H9 (cell line): ENCODE measurements at regions not wholly inside any gene's neighbourhood (a gene's known extent, or its start where the extent isn't known, plus 50 kb on each side); places are given as distances from the start of the nearest gene placed in this dataset.

Experiments
- DNase-seq: peaks from one replicate; pipeline ENCODE4 v3.0.0-alpha.2; 2017
- H2AFZ ChIP-seq: one replicate; pipeline ENCODE4 v1.6.1; 2013; ENCODE audit warnings: mild to moderate bottlenecking, low read length, control low read depth, moderate library complexity
- H2AK5ac ChIP-seq: 2 replicates; pipeline ENCODE4 v1.6.1; 2013; ENCODE audit warnings: low read length, control low read depth, mixed read lengths; ENCODE audit not compliant: insufficient read length
- H2BK120ac ChIP-seq: one replicate; pipeline ENCODE4 v1.6.1; 2013; ENCODE audit warnings: low read depth, mild to moderate bottlenecking, low read length, control low read depth, inconsistent platforms; ENCODE audit not compliant: poor library complexity, severe bottlenecking
- H2BK12ac ChIP-seq: 2 replicates; pipeline ENCODE4 v1.6.1; 2013; ENCODE audit warnings: low read length, control low read depth, mixed read lengths, low read depth; ENCODE audit not compliant: insufficient read length
- H2BK15ac ChIP-seq: 2 replicates; pipeline ENCODE4 v1.6.1; 2013; ENCODE audit warnings: low read depth, low read length, control low read depth
- H2BK20ac ChIP-seq: one replicate; pipeline ENCODE4 v1.6.1; 2013; ENCODE audit warnings: low read depth, mild to moderate bottlenecking, low read length, control low read depth, inconsistent platforms; ENCODE audit not compliant: poor library complexity, severe bottlenecking
- H2BK5ac ChIP-seq: 2 replicates; pipeline ENCODE4 v1.6.1; 2013; ENCODE audit warnings: low read length, control low read depth, mixed read lengths; ENCODE audit not compliant: insufficient read length
- H3K14ac ChIP-seq: 2 replicates; pipeline ENCODE4 v1.6.1; 2013; ENCODE audit warnings: low read length, control low read depth; ENCODE audit not compliant: insufficient read depth
- H3K18ac ChIP-seq: 2 replicates; pipeline ENCODE4 v1.6.1; 2013; ENCODE audit warnings: low read depth, mild to moderate bottlenecking, mixed read lengths, low read length, control low read depth; ENCODE audit not compliant: insufficient read length
- H3K23ac ChIP-seq: 2 replicates; pipeline ENCODE4 v1.6.1; 2013; ENCODE audit warnings: low read length, control low read depth, mixed read lengths, low read depth; ENCODE audit not compliant: insufficient read length
- H3K23me2 ChIP-seq: 2 replicates; pipeline ENCODE4 v1.6.1; 2013; ENCODE audit warnings: low read depth, mild to moderate bottlenecking, mixed read lengths, low read length, control low read depth; ENCODE audit not compliant: insufficient read length, poor library complexity, severe bottlenecking
- H3K27ac ChIP-seq: 2 replicates; pipeline ENCODE4 v1.5.1; 2013; ENCODE audit warnings: low read length, control low read depth, mixed read lengths, low read depth; ENCODE audit not compliant: insufficient read length
- H3K27me3 ChIP-seq: 2 replicates; pipeline ENCODE4 v1.6.1; 2013; ENCODE audit warnings: low read length, control low read depth, inconsistent platforms; ENCODE audit not compliant: insufficient read depth
- H3K4ac ChIP-seq: 2 replicates; pipeline ENCODE4 v1.6.1; 2013; ENCODE audit warnings: low read depth, mild to moderate bottlenecking, control low read depth, inconsistent platforms, low read length, moderate library complexity
- H3K4me1 ChIP-seq: 2 replicates; pipeline ENCODE4 v1.6.1; 2013; ENCODE audit warnings: low read length, control low read depth, inconsistent platforms; ENCODE audit not compliant: insufficient read depth
- H3K4me2 ChIP-seq: 2 replicates; pipeline ENCODE4 v1.6.1; 2013; ENCODE audit warnings: low read length, control low read depth, mixed read lengths; ENCODE audit not compliant: insufficient read length, insufficient read depth
- H3K56ac ChIP-seq: 2 replicates; pipeline ENCODE4 v1.6.1; 2013; ENCODE audit warnings: low read depth, mild to moderate bottlenecking, mixed read lengths, low read length, control low read depth; ENCODE audit not compliant: insufficient read length
- H3K79me1 ChIP-seq: 2 replicates; pipeline ENCODE4 v1.6.1; 2013; ENCODE audit warnings: low read depth, mild to moderate bottlenecking, moderate library complexity, low read length, control low read depth, inconsistent platforms; ENCODE audit not compliant: insufficient read depth, poor library complexity, severe bottlenecking
- H3K79me2 ChIP-seq: 2 replicates; pipeline ENCODE4 v1.6.1; 2013; ENCODE audit warnings: low read length, control low read depth, inconsistent platforms; ENCODE audit not compliant: insufficient read depth
- H3K9ac ChIP-seq: 2 replicates; pipeline ENCODE4 v1.6.1; 2013; ENCODE audit warnings: low read length, control low read depth, mixed read lengths; ENCODE audit not compliant: insufficient read length; ENCODE audit errors: extremely low read depth
- H3K9me3 ChIP-seq: one replicate; pipeline ENCODE4 v1.6.1; 2013; ENCODE audit warnings: low read depth, low read length, inconsistent platforms; ENCODE audit not compliant: control insufficient read depth
- H3T11ph ChIP-seq: one replicate; pipeline ENCODE4 v1.6.1; 2013; ENCODE audit warnings: mild to moderate bottlenecking, low read length, control low read depth, inconsistent platforms
- H4K20me1 ChIP-seq: one replicate; pipeline ENCODE4 v1.6.1; 2013; ENCODE audit not compliant: control insufficient read depth, insufficient read length, insufficient read depth
- H4K5ac ChIP-seq: 2 replicates; pipeline ENCODE4 v1.6.1; 2013; ENCODE audit warnings: low read depth, mild to moderate bottlenecking, mixed read lengths, low read length, control low read depth; ENCODE audit not compliant: insufficient read length
- H4K8ac ChIP-seq: replicated peaks from 2 replicates; pipeline ENCODE4 v1.6.1; 2013; ENCODE audit warnings: low read length, control low read depth, mixed read lengths, low read depth; ENCODE audit not compliant: insufficient read length
- H4K91ac ChIP-seq: 2 replicates; pipeline ENCODE4 v1.6.1; 2013; ENCODE audit warnings: low read depth, mild to moderate bottlenecking, moderate library complexity, mixed read lengths, low read length, control low read depth; ENCODE audit not compliant: insufficient read length
- H3K27ac Mint-ChIP-seq, 3 experiments: 2 replicates in 2 of 3; 3 replicates in 1 of 3; pipeline ENCODE4 v1.8.0; 2020 to 2021; ENCODE audit warnings: mixed read lengths in 3 of 3, mild to moderate bottlenecking in 1 of 3, moderate library complexity in 1 of 3
- H3K27me3 Mint-ChIP-seq: 2 replicates; pipeline ENCODE4 v1.8.0; 2021; ENCODE audit warnings: low read depth, mild to moderate bottlenecking, moderate library complexity, mixed read lengths
- H3K36me3 Mint-ChIP-seq, 3 experiments: 2 replicates in 2 of 3; 3 replicates in 1 of 3; pipeline ENCODE4 v1.8.0; 2020 to 2021; ENCODE audit warnings: low read depth in 3 of 3, mixed read lengths in 3 of 3; ENCODE audit not compliant: insufficient read depth in 1 of 3
- H3K4me1 Mint-ChIP-seq, 2 experiments: 2 replicates each; pipeline ENCODE4 v1.8.0; 2020; ENCODE audit warnings: mixed read lengths in 2 of 2
- H3K4me3 Mint-ChIP-seq, 2 experiments: 2 replicates in 1 of 2; 3 replicates in 1 of 2; pipeline ENCODE4 v1.8.0; 2020 to 2021; ENCODE audit warnings: mild to moderate bottlenecking in 2 of 2, mixed read lengths in 2 of 2, moderate library complexity in 1 of 2
- H3K9me3 Mint-ChIP-seq, 2 experiments: 2 replicates in 1 of 2; 3 replicates in 1 of 2; pipeline ENCODE4 v1.8.0; 2020; ENCODE audit warnings: mild to moderate bottlenecking in 2 of 2, mixed read lengths in 2 of 2, moderate library complexity in 1 of 2
- WGBS: extraction: QIAGEN DNeasy Blood & Tissue Kit; methylation state at CpG from one replicate; pipeline ENCODE4 v1.1.7; 2013; ENCODE audit warnings: missing lambda C conversion rate, low lambda C conversion rate, mixed read lengths; ENCODE audit not compliant: insufficient read length; ENCODE audit errors: extremely low coverage; 5-methylcytosine and 5-hydroxymethylcytosine counted together
- TF ChIP-seq, protein P1 (sequence below): fragments of 200-600 bp; sonication (generic); conservative IDR thresholded peaks from 3 replicates; pipeline ENCODE4 v1.8.0; 2021; ENCODE audit warnings: antibody characterized with exemption, mild to moderate bottlenecking

DNA sequence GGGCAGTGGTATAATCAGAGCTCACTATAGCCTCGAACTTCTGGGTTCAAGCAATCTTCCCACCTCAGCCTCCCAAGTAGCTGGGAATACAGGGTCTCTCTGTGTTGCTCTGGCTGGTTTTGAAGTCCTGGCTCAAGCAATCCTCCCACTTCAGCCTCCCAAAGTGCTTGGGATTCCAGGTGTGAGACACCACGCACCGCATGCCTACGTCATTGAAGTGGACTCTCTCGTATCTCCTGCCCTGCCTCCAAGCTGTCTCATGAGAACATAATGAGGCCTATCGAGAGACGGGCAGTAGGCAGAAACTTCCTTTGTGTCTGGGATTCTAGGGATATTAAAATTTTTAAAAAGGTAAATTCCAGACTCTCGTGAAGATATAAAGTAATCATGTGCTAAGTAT is 65.0 kb upstream of the NLGN4X start:
- Histone ChIP-seq H3K79me2 (no peaks in the 10 kb centered on the region), H3K23me2 (no peaks in the 10 kb centered on the region), H3T11ph (no peak overlapping the region), H3K9me3 (no peaks in the 10 kb centered on the region), H2AK5ac (no peak overlapping the region), H2BK12ac (no peak overlapping the region), H3K14ac (no peak overlapping the region), H2BK5ac (no peak overlapping the region), H4K91ac (no peak overlapping the region), H3K27me3 (no peaks in the 10 kb centered on the region), H3K27ac (no peak overlapping the region), H4K20me1 (no peaks in the 10 kb centered on the region), H2BK20ac (no peak overlapping the region), H3K56ac (no peak overlapping the region), H3K4ac (no peak overlapping the region), H3K9ac (no peak overlapping the region), H2BK120ac (no peak overlapping the region), H3K4me1 (no peaks in the 10 kb centered on the region), H3K79me1 (no peaks in the 10 kb centered on the region), H3K23ac (no peak overlapping the region), H4K5ac (no peak overlapping the region), H3K18ac (no peak overlapping the region), H2BK15ac (no peak overlapping the region), H3K4me2 (no peak overlapping the region), H2AFZ (no peak overlapping the region), H4K8ac (no peak overlapping the region)
- no peak for DNase-seq
- H3K36me3 Mint-ChIP-seq: peaks cover 0 to 4% (median 0%) of the 10 kb centered on the region in 3 experiments; a peak in 1 of 7 replicates
- peaks cover 8 to 9% of the 10 kb centered on the region in 2 experiments for H3K4me1 Mint-ChIP-seq
- no CpG with 5 or more reads among the region's 8 CpGs for WGBS
- H3K9me3 Mint-ChIP-seq: peaks cover 0 to 2% of the 10 kb centered on the region in 2 experiments; a peak in 2 of 5 replicates
- H3K27ac Mint-ChIP-seq: no peak overlapping the region
- TF ChIP-seq, protein P1, sequence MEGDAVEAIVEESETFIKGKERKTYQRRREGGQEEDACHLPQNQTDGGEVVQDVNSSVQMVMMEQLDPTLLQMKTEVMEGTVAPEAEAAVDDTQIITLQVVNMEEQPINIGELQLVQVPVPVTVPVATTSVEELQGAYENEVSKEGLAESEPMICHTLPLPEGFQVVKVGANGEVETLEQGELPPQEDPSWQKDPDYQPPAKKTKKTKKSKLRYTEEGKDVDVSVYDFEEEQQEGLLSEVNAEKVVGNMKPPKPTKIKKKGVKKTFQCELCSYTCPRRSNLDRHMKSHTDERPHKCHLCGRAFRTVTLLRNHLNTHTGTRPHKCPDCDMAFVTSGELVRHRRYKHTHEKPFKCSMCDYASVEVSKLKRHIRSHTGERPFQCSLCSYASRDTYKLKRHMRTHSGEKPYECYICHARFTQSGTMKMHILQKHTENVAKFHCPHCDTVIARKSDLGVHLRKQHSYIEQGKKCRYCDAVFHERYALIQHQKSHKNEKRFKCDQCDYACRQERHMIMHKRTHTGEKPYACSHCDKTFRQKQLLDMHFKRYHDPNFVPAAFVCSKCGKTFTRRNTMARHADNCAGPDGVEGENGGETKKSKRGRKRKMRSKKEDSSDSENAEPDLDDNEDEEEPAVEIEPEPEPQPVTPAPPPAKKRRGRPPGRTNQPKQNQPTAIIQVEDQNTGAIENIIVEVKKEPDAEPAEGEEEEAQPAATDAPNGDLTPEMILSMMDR: no peak
- no peaks in the 10 kb centered on the region for H3K27me3 Mint-ChIP-seq
- H3K4me3 Mint-ChIP-seq: no peak overlapping the region
